GM12891 (cell line): ENCODE measurements at regions not wholly inside any gene's neighbourhood (a gene's known extent, or its start where the extent isn't known, plus 50 kb on each side); places are given as distances from the start of the nearest gene placed in this dataset.

Experiments
- PAX5 ChIP-seq: IDR thresholded peaks from 2 replicates; pipeline ENCODE4 v1.6.1; 2011; ENCODE audit warnings: low read length, moderate library complexity, mild to moderate bottlenecking; ENCODE audit not compliant: insufficient read depth, severe bottlenecking
- POLR2A ChIP-seq: IDR thresholded peaks from 2 replicates; pipeline ENCODE4 v1.6.1; 2011; ENCODE audit warnings: low read depth, low read length, control low read depth
- POLR2AphosphoS5 ChIP-seq: IDR thresholded peaks from 2 replicates; pipeline ENCODE4 v1.6.1; 2011; ENCODE audit warnings: low read depth, low read length, control low read depth

GRCh38 chr11:93250326-93250725 lies 52.5 kb upstream of the SLC36A4 start:
- TF ChIP-seq POLR2A (no peak), POLR2AphosphoS5 (no peak), PAX5 (no peak)
